Naive thymus-derived CD8-positive, alpha-beta T cell (primary cell): ENCODE measurements at regions not wholly inside any gene's neighbourhood (a gene's known extent, or its start where the extent isn't known, plus 50 kb on each side); places are given as distances from the start of the nearest gene placed in this dataset.

Experiments
- ATAC-seq, 2 donors: fragments of 150-1000 bp; cut with Tn5 transposase in 1 of 2; sonication (Bioruptor Pico), chemical (Tn5 transposase) in 1 of 2; 1 replicate in 1 of 2; 2 replicates in 1 of 2; pipeline ENCODE4 v1.10.0; 2021; ENCODE audit warnings: mild to moderate bottlenecking in 2 of 2, moderate library complexity in 2 of 2
- POLR2A ChIA-PET: fragments of 350-600 bp; sonication (Branson Sonifier 250); formaldehyde crosslinking; loops from one replicate; lab custom pipeline; 2021; ENCODE audit warnings: antibody characterized with exemption; lab: Charles Lee
- DNase-seq, 10 donors: peaks; one replicate each; pipeline versions ENCODE4 v3.0.0 to v3.0.0-alpha.2; 2020 to 2022
- H3K27ac Mint-ChIP-seq, 10 donors: one replicate each; pipeline ENCODE4 v1.8.0; 2020 to 2022; ENCODE audit warnings: mild to moderate bottlenecking in 10 of 10, mixed read lengths in 10 of 10, moderate library complexity in 4 of 10, inconsistent platforms in 1 of 10
- H3K27me3 Mint-ChIP-seq, 5 donors: one replicate each; pipeline ENCODE4 v1.8.0; 2021 to 2022; ENCODE audit warnings: mixed read lengths in 5 of 5
- H3K36me3 Mint-ChIP-seq, 3 donors: one replicate each; pipeline ENCODE4 v1.8.0; 2020 to 2022; ENCODE audit warnings: mixed read lengths in 3 of 3, mild to moderate bottlenecking in 2 of 3, inconsistent platforms in 1 of 3
- H3K4me1 Mint-ChIP-seq, 4 donors: one replicate each; pipeline ENCODE4 v1.8.0; 2021 to 2022; ENCODE audit warnings: mixed read lengths in 4 of 4
- H3K4me3 Mint-ChIP-seq, 10 donors: one replicate each; pipeline ENCODE4 v1.8.0; 2020 to 2022; ENCODE audit warnings: mild to moderate bottlenecking in 10 of 10, mixed read lengths in 10 of 10, moderate library complexity in 6 of 10, inconsistent platforms in 1 of 10
- H3K9me3 Mint-ChIP-seq, 9 donors: one replicate each; pipeline ENCODE4 v1.8.0; 2020 to 2022; ENCODE audit warnings: mixed read lengths in 9 of 9, mild to moderate bottlenecking in 3 of 9, inconsistent platforms in 1 of 9, moderate library complexity in 1 of 9

DNA sequence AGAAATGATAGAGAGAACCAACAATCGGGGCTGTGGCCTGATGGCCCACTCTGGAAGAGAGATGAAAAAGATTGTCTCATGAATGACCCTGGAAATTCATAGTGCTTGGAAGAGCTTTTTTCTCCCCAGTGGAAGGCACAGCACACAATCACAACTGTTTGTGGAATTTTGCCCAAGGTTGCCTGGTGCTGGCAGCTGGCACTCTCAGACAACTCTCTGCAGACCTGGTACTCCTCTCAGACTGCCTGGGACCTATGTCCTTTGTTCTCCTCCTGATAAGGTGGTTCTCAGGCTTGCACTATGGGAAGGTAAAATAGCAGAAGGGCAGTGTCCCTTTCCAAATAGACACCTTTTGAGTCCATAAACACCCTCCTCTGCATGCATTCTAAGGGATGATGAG lies 144.1 kb upstream of the SEL1L start:
- ATAC-seq, result no peak
- peaks cover 2 to 10% (median 7%) of the 10 kb centered on the region in 5 donors for H3K27me3 Mint-ChIP-seq
- no peaks in the 10 kb centered on the region for H3K36me3 Mint-ChIP-seq
- POLR2A ChIA-PET, result no interaction called here
- no peak overlapping the region for H3K4me3 Mint-ChIP-seq
- H3K27ac Mint-ChIP-seq, result no peak overlapping the region
- no peak for DNase-seq
- peaks cover 0 to 4% (median 0%) of the 10 kb centered on the region in 9 donors for H3K9me3 Mint-ChIP-seq
- H3K4me1 Mint-ChIP-seq, result no peaks in the 10 kb centered on the region

DNA sequence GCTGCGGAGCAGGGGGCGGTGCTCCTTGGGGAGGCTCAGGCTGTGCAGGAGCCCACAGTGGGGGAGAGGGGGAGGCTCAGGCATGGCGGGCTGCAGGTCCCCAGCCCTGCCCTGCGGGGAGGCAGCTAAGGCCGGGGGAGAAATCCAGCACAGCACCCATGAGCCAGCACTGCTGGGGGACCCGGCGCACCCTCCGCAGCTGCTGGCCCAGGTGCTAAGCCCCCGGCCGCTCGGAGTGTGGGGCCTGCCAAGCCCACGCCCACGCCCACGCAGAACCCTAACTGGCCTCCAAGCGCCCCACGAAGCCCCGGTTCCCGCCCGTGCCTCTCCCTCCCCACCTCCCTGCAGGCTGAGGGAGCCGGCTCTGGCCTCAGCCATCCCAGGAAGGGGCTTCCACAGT lies 145.6 kb upstream of the SEL1L start:
- Mint-ChIP-seq H3K4me1 (no peaks in the 10 kb centered on the region), H3K27ac (no peak overlapping the region), H3K4me3 (no peak overlapping the region), H3K27me3 (peaks cover under 1 to 12% (median 7%) of the 10 kb centered on the region in 5 donors), H3K36me3 (no peaks in the 10 kb centered on the region), H3K9me3 (peaks cover 0 to 5% (median 0%) of the 10 kb centered on the region in 9 donors)
- POLR2A ChIA-PET, result no interaction called here
- no peak for DNase-seq
- ATAC-seq, result no peak

DNA sequence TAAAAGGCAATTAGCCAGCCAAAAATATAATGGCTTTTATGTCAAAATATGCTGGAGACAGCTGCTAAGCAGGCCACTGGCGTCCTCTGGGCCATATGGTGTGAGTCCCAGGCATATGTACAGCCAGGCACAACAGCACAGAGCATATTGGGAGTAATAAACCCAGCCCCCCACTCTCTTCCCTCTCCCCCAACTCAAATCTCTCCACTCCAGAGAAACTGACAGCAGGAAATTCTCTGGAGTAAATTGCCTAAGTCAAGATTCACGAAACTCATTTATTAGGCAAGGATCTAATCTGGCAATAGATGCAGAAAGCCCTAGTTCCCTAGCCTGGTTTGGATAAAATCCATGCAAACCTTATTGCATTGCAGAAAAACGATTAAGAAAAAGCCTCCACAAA lies 147.9 kb upstream of the SEL1L start:
- Mint-ChIP-seq H3K27ac (no peak overlapping the region), H3K36me3 (no peaks in the 10 kb centered on the region), H3K27me3 (peaks cover 0 to 16% (median 7%) of the 10 kb centered on the region in 5 donors), H3K9me3 (peaks cover 0 to 5% (median 2%) of the 10 kb centered on the region in 9 donors), H3K4me1 (no peaks in the 10 kb centered on the region), H3K4me3 (no peak overlapping the region)
- DNase-seq (no peak), ATAC-seq (no peak)
- POLR2A ChIA-PET, result no interaction called here

- H3K4me3 Mint-ChIP-seq, result no peak overlapping the region
- POLR2A ChIA-PET, result no interaction called here
- DNase-seq (no peak), ATAC-seq (no peak)
- H3K36me3 Mint-ChIP-seq, result no peaks in the 10 kb centered on the region
- no peak overlapping the region for H3K27ac Mint-ChIP-seq
- H3K4me1 Mint-ChIP-seq, result no peaks in the 10 kb centered on the region
- peaks cover 0 to 5% (median 2%) of the 10 kb centered on the region in 9 donors for H3K9me3 Mint-ChIP-seq
- peaks cover 0 to 17% (median 7%) of the 10 kb centered on the region in 5 donors for H3K27me3 Mint-ChIP-seq
These were observed 148.5 kb upstream of the SEL1L start for GRCh38 chr14:81682134-81682533.

GRCh38 chr14:81682701-81683100 lies 149.0 kb upstream of the SEL1L start:
- POLR2A ChIA-PET, result no interaction called here
- Mint-ChIP-seq H3K9me3 (peaks cover 0 to 5% (median 2%) of the 10 kb centered on the region in 9 donors), H3K4me3 (no peak overlapping the region), H3K36me3 (no peaks in the 10 kb centered on the region), H3K27ac (no peak overlapping the region), H3K4me1 (no peaks in the 10 kb centered on the region), H3K27me3 (peaks cover 0 to 17% (median 7%) of the 10 kb centered on the region in 5 donors)
- DNase-seq, result no peak
- ATAC-seq, result no peak

GRCh38 chr14:81684696-81685095 lies 151.0 kb upstream of the SEL1L start:
- Mint-ChIP-seq H3K4me3 (no peak overlapping the region), H3K27me3 (peaks cover 0 to 17% (median 5%) of the 10 kb centered on the region in 5 donors), H3K27ac (no peak overlapping the region), H3K4me1 (no peaks in the 10 kb centered on the region), H3K36me3 (no peaks in the 10 kb centered on the region), H3K9me3 (peaks cover 0 to 5% (median 0%) of the 10 kb centered on the region in 9 donors)
- ATAC-seq (no peak), DNase-seq (no peak)
- POLR2A ChIA-PET, result no interaction called here

GRCh38 chr14:81686512-81686911 lies 152.9 kb upstream of the SEL1L start:
- Mint-ChIP-seq H3K4me1 (no peaks in the 10 kb centered on the region), H3K27ac (no peak overlapping the region), H3K27me3 (peaks cover 0 to 12% (median 6%) of the 10 kb centered on the region in 5 donors), H3K4me3 (no peak overlapping the region), H3K9me3 (peaks cover 0 to 5% (median 0%) of the 10 kb centered on the region in 9 donors), H3K36me3 (no peaks in the 10 kb centered on the region)
- DNase-seq, result no peak
- no peak for ATAC-seq
- POLR2A ChIA-PET, result no interaction called here

DNA sequence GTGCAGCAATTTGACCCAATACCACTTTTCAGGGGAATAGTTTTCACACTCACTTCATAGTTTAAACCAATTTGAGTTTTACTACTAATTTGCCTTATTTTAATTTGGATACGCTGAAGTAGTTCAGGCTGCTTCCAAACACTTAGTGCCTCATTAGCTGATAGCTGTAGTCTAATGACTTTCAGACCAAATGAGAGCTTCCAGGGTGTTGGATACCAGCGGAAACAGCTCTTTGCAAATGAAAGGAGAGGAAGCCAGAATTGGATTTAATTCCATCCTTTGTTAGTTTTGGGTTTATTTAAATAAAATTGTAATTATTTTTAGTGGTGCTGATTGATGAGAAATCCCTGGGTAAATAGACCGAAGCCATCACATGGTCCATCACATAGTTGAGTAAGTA lies 158.3 kb upstream of the SEL1L start:
- Mint-ChIP-seq H3K9me3 (peaks cover 0 to 4% (median 0%) of the 10 kb centered on the region in 9 donors), H3K4me1 (no peaks in the 10 kb centered on the region), H3K27me3 (peaks cover 0 to 3% (median 1%) of the 10 kb centered on the region in 5 donors), H3K27ac (no peak overlapping the region), H3K36me3 (no peaks in the 10 kb centered on the region), H3K4me3 (no peak overlapping the region)
- ATAC-seq, result no peak
- no peak for DNase-seq
- POLR2A ChIA-PET, result no interaction called here

DNA sequence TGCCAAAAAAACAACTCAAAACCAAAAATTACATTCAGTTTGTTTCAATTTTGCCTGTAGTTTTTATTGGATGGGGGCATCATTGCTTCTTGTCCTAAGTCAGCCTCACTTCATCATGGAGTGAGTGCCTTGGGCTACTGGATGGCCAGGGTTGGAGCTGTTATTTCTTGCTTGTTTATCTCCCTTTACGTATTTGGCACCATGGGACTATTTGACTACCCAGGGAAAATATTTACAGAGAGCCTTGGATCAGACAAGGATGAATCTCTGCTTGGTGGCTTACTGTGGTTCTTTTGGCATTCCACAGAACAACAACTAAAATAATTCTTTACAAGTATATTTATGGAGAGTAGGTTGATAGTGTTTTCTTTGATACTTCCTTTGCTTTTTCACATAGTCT lies 160.8 kb upstream of the SEL1L start:
- DNase-seq, result no peak
- no peak for ATAC-seq
- Mint-ChIP-seq H3K27me3 (peaks cover 0 to 7% (median 3%) of the 10 kb centered on the region in 5 donors), H3K36me3 (no peaks in the 10 kb centered on the region), H3K9me3 (peaks cover 0 to 4% (median 0%) of the 10 kb centered on the region in 9 donors), H3K4me1 (no peaks in the 10 kb centered on the region), H3K4me3 (no peak overlapping the region), H3K27ac (no peak overlapping the region)
- POLR2A ChIA-PET, result no interaction called here

- Mint-ChIP-seq H3K27ac (no peak overlapping the region), H3K4me1 (no peaks in the 10 kb centered on the region), H3K36me3 (peaks cover 0 to 5% (median 0%) of the 10 kb centered on the region in 3 donors), H3K27me3 (peaks cover 0 to 14% (median 4%) of the 10 kb centered on the region in 5 donors), H3K9me3 (peaks cover 0 to 14% (median 5%) of the 10 kb centered on the region in 9 donors), H3K4me3 (no peak overlapping the region)
- ATAC-seq (no peak), DNase-seq (no peak)
- POLR2A ChIA-PET, result no interaction called here
These were observed 176.0 kb upstream of the SEL1L start for GRCh38 chr14:81709681-81710080.

GRCh38 chr14:81710232-81710845 lies 176.7 kb upstream of the SEL1L start:
- Mint-ChIP-seq H3K9me3 (peaks cover 0 to 14% (median 5%) of the 10 kb centered on the region in 9 donors), H3K4me3 (no peak overlapping the region), H3K36me3 (peaks cover 0 to 5% (median 0%) of the 10 kb centered on the region in 3 donors), H3K27ac (no peak overlapping the region), H3K27me3 (peaks cover 0 to 21% (median 4%) of the 10 kb centered on the region in 5 donors), H3K4me1 (no peaks in the 10 kb centered on the region)
- POLR2A ChIA-PET, result no interaction called here
- ATAC-seq (no peak), DNase-seq (no peak)

DNA sequence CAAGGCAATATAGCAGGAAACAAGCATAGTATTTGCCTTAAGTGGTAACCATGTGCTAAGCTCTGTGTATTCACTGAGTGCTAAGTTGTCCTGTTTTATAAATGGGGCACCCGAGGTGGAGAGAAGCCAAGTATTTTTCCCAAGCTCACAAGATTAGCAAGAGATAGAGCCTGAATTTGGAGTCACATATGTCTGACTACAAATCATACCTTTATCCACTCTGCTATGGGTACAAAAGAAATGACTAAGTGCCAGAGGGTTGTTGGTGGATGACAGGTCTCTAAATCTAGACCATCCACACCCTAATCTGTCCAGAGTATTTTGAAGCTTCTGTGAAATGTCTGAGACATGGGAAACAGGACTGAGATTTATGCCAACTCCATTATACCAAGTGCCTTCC lies 182.1 kb upstream of the SEL1L start:
- Mint-ChIP-seq H3K4me1 (no peaks in the 10 kb centered on the region), H3K9me3 (peaks cover 0 to 5% (median 0%) of the 10 kb centered on the region in 9 donors), H3K36me3 (no peaks in the 10 kb centered on the region), H3K27ac (no peak overlapping the region), H3K27me3 (peaks cover 0 to 24% (median 4%) of the 10 kb centered on the region in 5 donors), H3K4me3 (no peak overlapping the region)
- no peak for ATAC-seq
- POLR2A ChIA-PET, result no interaction called here
- no peak for DNase-seq

DNA sequence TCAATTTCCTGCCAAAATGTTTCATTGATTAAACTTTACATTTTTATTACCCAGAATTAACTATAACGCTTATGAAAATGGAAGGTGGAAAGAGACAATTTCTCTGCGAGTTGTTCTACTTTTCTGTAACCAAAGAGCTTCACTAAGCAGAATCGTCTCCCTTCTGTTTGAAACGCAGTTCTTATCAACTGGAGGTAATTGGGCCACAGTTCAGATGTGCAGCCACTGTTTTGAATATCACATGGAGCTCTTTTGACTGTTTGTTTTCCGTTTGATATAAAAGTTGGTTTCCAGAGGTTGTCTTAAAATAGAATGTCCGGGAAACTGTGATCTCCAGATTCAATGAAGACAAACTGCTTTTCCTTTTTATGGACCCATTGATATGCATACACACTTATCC lies 183.3 kb upstream of the SEL1L start:
- H3K9me3 Mint-ChIP-seq, result peaks cover 0 to 5% (median 0%) of the 10 kb centered on the region in 9 donors
- peaks cover 0 to 24% (median 4%) of the 10 kb centered on the region in 5 donors for H3K27me3 Mint-ChIP-seq
- POLR2A ChIA-PET, result no interaction called here
- H3K36me3 Mint-ChIP-seq, result no peaks in the 10 kb centered on the region
- H3K4me1 Mint-ChIP-seq, result no peaks in the 10 kb centered on the region
- no peak overlapping the region for H3K4me3 Mint-ChIP-seq
- ATAC-seq (no peak), DNase-seq (no peak)
- H3K27ac Mint-ChIP-seq, result no peak overlapping the region

DNA sequence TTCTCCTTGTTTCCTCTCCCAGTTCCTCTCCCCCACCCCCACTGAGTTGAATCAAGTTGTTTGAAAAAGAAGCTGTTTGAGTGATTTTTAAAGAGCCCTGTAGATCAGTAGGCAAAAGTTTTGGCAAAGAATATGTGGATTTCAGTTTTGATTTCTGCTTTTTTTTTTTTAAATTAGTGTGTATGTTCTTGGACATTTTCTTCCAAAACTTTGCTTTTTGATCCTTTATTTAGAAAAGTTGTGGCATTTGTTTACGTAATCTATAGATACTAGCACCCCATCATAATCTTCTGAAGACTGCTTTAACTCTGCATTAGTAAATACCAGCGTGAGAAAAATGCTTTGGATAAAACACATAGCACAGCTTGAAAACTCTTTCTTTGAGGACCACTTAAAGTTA lies 190.3 kb upstream of the SEL1L start:
- DNase-seq (no peak), ATAC-seq (no peak)
- no peak overlapping the region for H3K4me3 Mint-ChIP-seq
- H3K4me1 Mint-ChIP-seq, result no peaks in the 10 kb centered on the region
- H3K36me3 Mint-ChIP-seq, result no peaks in the 10 kb centered on the region
- POLR2A ChIA-PET, result no interaction called here
- H3K27me3 Mint-ChIP-seq, result peaks cover 0 to 3% (median 0%) of the 10 kb centered on the region in 5 donors
- H3K27ac Mint-ChIP-seq, result no peak overlapping the region
- peaks cover 0 to 4% (median 0%) of the 10 kb centered on the region in 9 donors for H3K9me3 Mint-ChIP-seq
